ENCODE measurements at regions not wholly inside any gene's neighbourhood (a gene's known extent, or its start where the extent isn't known, plus 50 kb on each side); places are given as distances from the start of the nearest gene placed in this dataset.

DNA sequence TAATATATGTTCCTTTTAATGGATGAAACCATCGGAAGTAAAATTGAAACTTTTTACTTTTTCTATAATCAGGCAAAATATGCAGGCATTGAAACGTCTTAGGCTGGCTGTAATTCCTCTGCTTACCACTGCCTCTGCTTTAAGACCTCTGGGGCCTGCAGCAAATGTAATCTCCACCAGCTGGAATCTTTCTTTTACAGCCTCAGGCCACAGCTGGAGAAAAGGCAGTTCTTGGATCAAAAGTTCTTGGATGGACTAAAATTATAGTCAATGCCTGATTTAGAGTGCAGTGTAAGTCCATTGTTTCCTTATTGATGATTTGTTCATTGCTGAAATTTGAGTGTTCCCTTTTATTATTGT lies 396.7 kb downstream of the KCTD16 start:
- BruUV-seq (replicated peaks): no TSS peak
- CTCF ChIA-PET (ENCODE audit: low intra/inter-chr PET ratio): no interaction called here
- Histone ChIP-seq H3K27ac (ENCODE audit: extremely low read depth, low read depth, low read length) (no peak overlapping the region), H3K27me3 (ENCODE audit: control insufficient read depth in 2 of 2, insufficient read depth in 2 of 2, low read length in 2 of 2) (no peaks in the 10 kb centered on the region), H4K20me1 (replicated peaks; ENCODE audit: control insufficient read depth, insufficient read depth, low read length) (no peaks in the 10 kb centered on the region), H3K4me2 (ENCODE audit: insufficient read depth, low read length) (no peak overlapping the region), H2AFZ (ENCODE audit: low read depth, low read length) (no peak overlapping the region), H3K36me3 (ENCODE audit: control insufficient read depth, insufficient read depth, low read length) (no peaks in the 10 kb centered on the region), H3K4me1 (replicated peaks in 1 of 2; ENCODE audit: control insufficient read depth in 2 of 2, insufficient read depth in 2 of 2, low read length in 2 of 2) (no peaks in the 10 kb centered on the region), H3K9me1 (ENCODE audit: control insufficient read depth, insufficient read depth, low read length) (no peaks in the 10 kb centered on the region), H3K4me3 (no peak overlapping the region), H3K9me3 (replicated peaks; ENCODE audit: control insufficient read depth, insufficient read depth, low read depth, low read length) (no peaks in the 10 kb centered on the region), H3K9ac (ENCODE audit: insufficient read depth in 1 of 2, low read depth in 2 of 2, low read length in 2 of 2) (no peak overlapping the region), H3K79me2 (ENCODE audit: control insufficient read depth, insufficient read depth, low read length) (no peaks in the 10 kb centered on the region)
- in situ Hi-C loops (cut with MboI): no loop called here
- no peak for TF ChIP-seq HMGN3 (IDR thresholded peaks at IDR 0.05; ENCODE audit: borderline replicate concordance, extremely low read depth, insufficient read length, low read depth, low read length)
- TF ChIP-seq FUS (optimal IDR thresholded peaks at IDR 0.05; ENCODE audit: low read depth, low read length): no peak
- TF ChIP-seq THRB (CRISPR knock-in tag; conservative IDR thresholded peaks at IDR 0.05): no peak
- no peak for DNase-seq (ENCODE audit: extremely low read depth in 1 of 4, low spot score in 3 of 4)
- intact Hi-C loops (cut with micrococcal nuclease): no loop called here
- ATAC-seq: no peak
- FAIRE-seq: no peak
- 3% methylated on average over 2 of the region's 2 CpGs for whole genome bisulfite sequencing (ENCODE audit: insufficient coverage, low coverage, missing lambda C conversion rate)
- POLR2A ChIA-PET: no interaction called here

DNA sequence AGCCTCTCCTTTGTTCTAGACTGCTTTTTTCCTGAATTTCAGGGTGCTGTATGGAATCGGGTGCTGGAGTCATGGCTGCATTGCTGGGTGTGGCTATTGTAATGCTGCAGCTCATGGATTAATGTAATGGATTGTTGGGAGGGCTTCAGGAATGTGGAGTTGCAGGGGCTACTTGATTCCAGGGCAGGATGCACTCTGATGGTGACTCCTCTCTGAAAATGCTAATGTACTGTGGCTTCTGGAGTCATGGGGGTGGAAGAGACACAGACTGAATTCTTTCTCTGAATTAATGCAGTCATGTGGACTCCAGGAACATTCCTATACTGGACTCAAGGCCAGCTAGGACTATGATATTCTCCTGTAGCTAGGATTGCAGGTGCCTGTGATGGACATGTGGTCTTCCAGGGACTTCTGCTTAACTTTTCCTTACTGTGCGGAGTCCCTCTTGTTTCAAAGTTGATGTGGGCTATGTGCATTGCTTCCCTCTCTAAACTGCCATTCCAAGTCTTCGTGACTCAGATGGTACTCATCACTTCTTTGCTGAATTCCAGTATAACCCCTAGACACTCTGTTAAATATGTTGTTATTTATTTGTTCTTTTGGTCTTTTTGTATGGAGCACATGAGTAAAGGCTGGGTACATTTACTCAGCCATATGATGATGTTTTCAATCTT lies 396.2 kb downstream of the KCTD16 start:
- no peak overlapping the region for H3K4me3 ChIP-seq
- H3K9me1 ChIP-seq (ENCODE audit: control insufficient read depth, insufficient read depth, low read length): no peaks in the 10 kb centered on the region
- FAIRE-seq (no peak), DNase-seq (ENCODE audit: extremely low read depth in 1 of 4, low spot score in 3 of 4) (no peak), ATAC-seq (no peak)
- TF ChIP-seq REST (IDR thresholded peaks at IDR 0.05; ENCODE audit: borderline replicate concordance) (no peak), REST (CRISPR knock-in tag; IDR thresholded peaks at IDR 0.05; ENCODE audit: low read depth) (no peak), PTTG1 (tag; IDR thresholded peaks at IDR 0.05; ENCODE audit: low read depth) (no peak)
- ChIA-PET POLR2A (no interaction called here), CTCF (ENCODE audit: low intra/inter-chr PET ratio) (no interaction called here)
- 0% methylated on average over 3 of the region's 3 CpGs for WGBS (ENCODE audit: insufficient coverage, low coverage, missing lambda C conversion rate)
- no peaks in the 10 kb centered on the region for H4K20me1 ChIP-seq (replicated peaks; ENCODE audit: control insufficient read depth, insufficient read depth, low read length)
- no peaks in the 10 kb centered on the region for H3K9me3 ChIP-seq (replicated peaks; ENCODE audit: control insufficient read depth, insufficient read depth, low read depth, low read length)
- no peak overlapping the region for H3K27ac ChIP-seq (ENCODE audit: extremely low read depth, low read depth, low read length)
- no peaks in the 10 kb centered on the region for H3K79me2 ChIP-seq (ENCODE audit: control insufficient read depth, insufficient read depth, low read length)
- no TSS peak for BruUV-seq (replicated peaks)
- H3K4me1 ChIP-seq (replicated peaks in 1 of 2; ENCODE audit: control insufficient read depth in 2 of 2, insufficient read depth in 2 of 2, low read length in 2 of 2): no peaks in the 10 kb centered on the region
- no peak overlapping the region for H2AFZ ChIP-seq (ENCODE audit: low read depth, low read length)
- no peak overlapping the region for H3K4me2 ChIP-seq (ENCODE audit: insufficient read depth, low read length)
- in situ Hi-C loops (cut with MboI) (no loop called here), intact Hi-C loops (cut with micrococcal nuclease) (no loop called here)
- no peak overlapping the region for H3K9ac ChIP-seq (ENCODE audit: insufficient read depth in 1 of 2, low read depth in 2 of 2, low read length in 2 of 2)
- H3K27me3 ChIP-seq (ENCODE audit: control insufficient read depth in 2 of 2, insufficient read depth in 2 of 2, low read length in 2 of 2): no peaks in the 10 kb centered on the region
- no peaks in the 10 kb centered on the region for H3K36me3 ChIP-seq (ENCODE audit: control insufficient read depth, insufficient read depth, low read length)

Measured in K562 (cell line).